Uterus (tissue), 2 donors: ENCODE measurements at regions not wholly inside any gene's neighbourhood (a gene's known extent, or its start where the extent isn't known, plus 50 kb on each side); places are given as distances from the start of the nearest gene placed in this dataset.

Experiments used
- POLR2A ChIP-seq, 2 donors: fragments of 450-650 bp; IDR thresholded peaks; one replicate each; pipeline ENCODE4 v1.6.1; 2016; ENCODE audit warnings: antibody characterized with exemption in 2 of 2, mild to moderate bottlenecking in 1 of 2, moderate library complexity in 1 of 2
- TF ChIP-seq, protein P1 (sequence below), 4 experiments: fragments of 200-600 bp in 2 of 4; fragments of 450-650 bp in 2 of 4; sonication (generic) in 2 of 4; IDR thresholded peaks; one replicate each; pipeline ENCODE4 v1.5.1; 2016 to 2019; ENCODE audit warnings: antibody characterized with exemption in 4 of 4, mild to moderate bottlenecking in 2 of 4, moderate library complexity in 1 of 4

DNA sequence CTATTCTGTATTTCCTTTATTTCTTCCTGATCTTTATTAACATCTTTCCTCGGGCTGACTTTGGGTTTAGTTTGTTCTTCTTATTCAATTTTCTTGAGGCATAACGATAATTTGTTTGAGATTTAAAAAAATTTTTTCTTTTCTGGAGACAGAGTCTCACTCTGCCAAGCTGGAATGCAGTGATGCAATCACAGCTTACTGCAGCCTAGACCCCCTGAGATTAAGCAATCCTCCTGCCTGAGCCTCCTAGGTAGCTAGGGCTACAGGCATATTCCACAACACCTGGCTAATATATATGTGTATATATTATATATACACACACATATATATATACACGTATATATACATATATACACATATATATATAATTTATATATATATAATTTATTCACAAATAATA lies 540.2 kb downstream of the NXPH1 start:
- TF ChIP-seq POLR2A (IDR thresholded peaks at IDR 0.05), result no peak
- TF ChIP-seq, protein P1, sequence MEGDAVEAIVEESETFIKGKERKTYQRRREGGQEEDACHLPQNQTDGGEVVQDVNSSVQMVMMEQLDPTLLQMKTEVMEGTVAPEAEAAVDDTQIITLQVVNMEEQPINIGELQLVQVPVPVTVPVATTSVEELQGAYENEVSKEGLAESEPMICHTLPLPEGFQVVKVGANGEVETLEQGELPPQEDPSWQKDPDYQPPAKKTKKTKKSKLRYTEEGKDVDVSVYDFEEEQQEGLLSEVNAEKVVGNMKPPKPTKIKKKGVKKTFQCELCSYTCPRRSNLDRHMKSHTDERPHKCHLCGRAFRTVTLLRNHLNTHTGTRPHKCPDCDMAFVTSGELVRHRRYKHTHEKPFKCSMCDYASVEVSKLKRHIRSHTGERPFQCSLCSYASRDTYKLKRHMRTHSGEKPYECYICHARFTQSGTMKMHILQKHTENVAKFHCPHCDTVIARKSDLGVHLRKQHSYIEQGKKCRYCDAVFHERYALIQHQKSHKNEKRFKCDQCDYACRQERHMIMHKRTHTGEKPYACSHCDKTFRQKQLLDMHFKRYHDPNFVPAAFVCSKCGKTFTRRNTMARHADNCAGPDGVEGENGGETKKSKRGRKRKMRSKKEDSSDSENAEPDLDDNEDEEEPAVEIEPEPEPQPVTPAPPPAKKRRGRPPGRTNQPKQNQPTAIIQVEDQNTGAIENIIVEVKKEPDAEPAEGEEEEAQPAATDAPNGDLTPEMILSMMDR (IDR thresholded peaks at IDR 0.05), result no peak
